B cell (primary cell): ENCODE measurements at regions not wholly inside any gene's neighbourhood (a gene's known extent, or its start where the extent isn't known, plus 50 kb on each side); places are given as distances from the start of the nearest gene placed in this dataset.

Experiments used
- ATAC-seq: fragments of 200-7000 bp; cut with Tn5 transposase; one replicate; pipeline ENCODE4 v1.10.0; 2021; ENCODE audit warnings: low read depth, mild to moderate bottlenecking, moderate number of reproducible peaks, moderate library complexity
- CTCF ChIA-PET: fragments of 350-600 bp; sonication (Branson Sonifier 250); formaldehyde crosslinking; loops from one replicate; lab custom pipeline; 2021; ENCODE audit warnings: antibody characterized with exemption, inconsistent platforms; lab: Charles Lee
- POLR2A ChIA-PET: fragments of 350-600 bp; sonication (Branson Sonifier 250); formaldehyde crosslinking; loops from one replicate; lab custom pipeline; 2021; ENCODE audit warnings: antibody characterized with exemption; lab: Charles Lee
- DNase-seq: peaks from one replicate; pipeline ENCODE4 v3.0.0; 2013
- H2AFZ ChIP-seq: 2 replicates; pipeline ENCODE4 v1.6.1; 2012; ENCODE audit warnings: mild to moderate bottlenecking, low read depth, low read length; ENCODE audit not compliant: insufficient read depth, poor library complexity, severe bottlenecking
- H3K27ac ChIP-seq, 2 donors: 1 replicate in 1 of 2; 2 replicates in 1 of 2; pipeline ENCODE4 v1.5.1; 2012 to 2013; ENCODE audit warnings: low read length in 2 of 2, mild to moderate bottlenecking in 2 of 2, moderate library complexity in 1 of 2
- H3K27me3 ChIP-seq, 4 experiments: fragments of 200-600 bp in 1 of 4; sonication (generic) in 1 of 4; replicated peaks in 1 of 4; 1 replicate in 2 of 4; 2 replicates in 2 of 4; pipeline versions ENCODE4 v1.6.1 to v1.7.0; 2013 to 2016; ENCODE audit warnings: low read length in 3 of 4, mild to moderate bottlenecking in 2 of 4, mixed read lengths in 1 of 4, moderate library complexity in 1 of 4; ENCODE audit not compliant: insufficient read depth in 4 of 4, control insufficient read depth in 3 of 4; ENCODE audit errors: control extremely low read depth in 1 of 4
- H3K36me3 ChIP-seq, 2 experiments: replicated peaks in 1 of 2; 1 replicate in 1 of 2; 2 replicates in 1 of 2; pipeline versions ENCODE4 v1.6.1 to v1.7.1; 2013; ENCODE audit warnings: low read length in 1 of 2; ENCODE audit not compliant: insufficient read depth in 2 of 2, control insufficient read depth in 1 of 2; ENCODE audit errors: control extremely low read depth in 1 of 2, extremely low read depth in 1 of 2
- H3K4me1 ChIP-seq, 2 donors: fragments of 200-600 bp in 1 of 2; sonication (generic) in 1 of 2; 1 replicate in 1 of 2; 2 replicates in 1 of 2; pipeline versions ENCODE4 v1.5.1 to v1.6.1; 2013 to 2017; ENCODE audit warnings: low read length in 2 of 2; ENCODE audit not compliant: control insufficient read depth in 2 of 2, insufficient read depth in 2 of 2
- H3K4me2 ChIP-seq: replicated peaks from 2 replicates; pipeline ENCODE3; 2012; ENCODE audit warnings: mild to moderate bottlenecking, low read depth, low read length; ENCODE audit not compliant: poor library complexity, severe bottlenecking
- H3K4me3 ChIP-seq, 5 experiments: fragments of 200-600 bp in 1 of 5; sonication (generic) in 1 of 5; 1 replicate in 3 of 5; 2 replicates in 2 of 5; pipeline versions ENCODE4 v1.5.1 to v1.7.0; 2011 to 2016; ENCODE audit warnings: low read length in 4 of 5, mild to moderate bottlenecking in 4 of 5, low read depth in 2 of 5, control low read depth in 1 of 5, moderate library complexity in 1 of 5; ENCODE audit not compliant: insufficient read depth in 1 of 5; ENCODE audit errors: control extremely low read depth in 1 of 5, extremely low read depth in 1 of 5
- H3K79me2 ChIP-seq: fragments of 200-600 bp; sonication (generic); one replicate; pipeline ENCODE4 v1.6.0; 2016; ENCODE audit warnings: low read length; ENCODE audit not compliant: control insufficient read depth, insufficient read depth
- H3K9ac ChIP-seq: fragments of 200-600 bp; sonication (generic); 2 replicates; pipeline ENCODE4 v1.6.1; 2017; ENCODE audit warnings: mild to moderate bottlenecking, low read length, moderate library complexity
- H3K9me3 ChIP-seq, 3 donors: one replicate each; pipeline versions ENCODE4 v1.6.1 to v1.7.1; 2013; ENCODE audit warnings: low read length in 2 of 3; ENCODE audit not compliant: control insufficient read depth in 2 of 3, insufficient read depth in 1 of 3; ENCODE audit errors: control extremely low read depth in 1 of 3
- H4K20me1 ChIP-seq: 2 replicates; pipeline ENCODE4 v1.6.0; 2012; ENCODE audit warnings: mild to moderate bottlenecking, low read length; ENCODE audit not compliant: insufficient read depth, control insufficient read depth, poor library complexity, severe bottlenecking
- H3K27ac Mint-ChIP-seq: one replicate; pipeline ENCODE4 v1.8.0; 2021; ENCODE audit warnings: mixed read lengths
- H3K27me3 Mint-ChIP-seq: one replicate; pipeline ENCODE4 v1.8.0; 2021; ENCODE audit warnings: mixed read lengths
- H3K4me1 Mint-ChIP-seq: one replicate; pipeline ENCODE4 v1.8.0; 2021; ENCODE audit warnings: mixed read lengths
- H3K4me3 Mint-ChIP-seq: one replicate; pipeline ENCODE4 v1.8.0; 2021; ENCODE audit warnings: mixed read lengths
- H3K9me3 Mint-ChIP-seq: one replicate; pipeline ENCODE4 v1.8.0; 2022; ENCODE audit warnings: mixed read lengths; ENCODE audit not compliant: insufficient read depth
- EZH2 ChIP-seq: IDR thresholded peaks from 2 replicates; pipeline ENCODE4 v1.6.1; 2012; ENCODE audit warnings: borderline replicate concordance, low read depth, mild to moderate bottlenecking, moderate library complexity, low read length; ENCODE audit not compliant: insufficient read depth, poor library complexity, severe bottlenecking
- WGBS: methylation state at CpG from one replicate; pipeline ENCODE4 v1.1.5; 2013; ENCODE audit warnings: missing lambda C conversion rate; ENCODE audit not compliant: insufficient coverage; 5-methylcytosine and 5-hydroxymethylcytosine counted together
- intact Hi-C: fragments of 100-400 bp; cut with micrococcal nuclease; formaldehyde crosslinking; loops from one replicate; pipeline ENCODE4 v1.10.0; 2022
- TF ChIP-seq, protein P1 (sequence below): fragments of 200-600 bp; IDR thresholded peaks from one replicate; pipeline ENCODE4 v1.8.0; 2022; ENCODE audit warnings: antibody characterized with exemption, mild to moderate bottlenecking

DNA sequence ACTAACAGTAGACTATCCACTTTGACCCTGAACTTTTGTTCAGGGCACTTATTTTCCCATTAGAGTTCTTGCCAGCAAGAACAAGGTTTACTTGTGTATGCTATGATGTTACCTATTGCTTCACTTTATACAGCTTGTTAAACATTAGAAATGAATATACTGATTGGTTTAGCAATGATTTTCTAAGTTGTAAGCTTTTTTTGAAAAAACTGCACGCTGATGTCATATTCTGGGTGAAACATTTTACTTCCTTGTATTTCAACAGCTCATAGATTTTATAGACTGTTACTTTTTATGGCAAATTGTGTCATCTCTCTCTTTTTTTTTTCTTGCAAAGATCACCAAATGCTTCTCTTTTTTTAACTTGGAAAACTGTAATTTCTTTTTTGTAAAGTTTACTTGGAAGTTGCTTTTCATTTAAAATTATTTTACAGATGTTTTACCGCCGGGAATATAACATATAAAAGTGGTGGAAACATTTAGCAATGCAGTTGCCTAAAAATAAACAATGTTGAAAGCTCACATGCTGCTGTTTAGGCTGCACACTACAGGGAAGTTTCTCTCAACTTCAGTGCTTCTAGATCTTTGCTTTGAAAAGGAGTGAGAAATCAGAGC is 215.3 kb upstream of the NFIA start:
- no peak for DNase-seq
- H3K4me3 Mint-ChIP-seq, result no peak overlapping the region
- H3K9me3 ChIP-seq, result no peaks in the 10 kb centered on the region
- ChIA-PET CTCF (no interaction called here), POLR2A (no interaction called here)
- no peak overlapping the region for H3K4me3 ChIP-seq
- no peak for ATAC-seq
- no peaks in the 10 kb centered on the region for H3K79me2 ChIP-seq
- H4K20me1 ChIP-seq, result no peaks in the 10 kb centered on the region
- no peak overlapping the region for H3K27ac ChIP-seq
- no CpG with 5 or more reads among the region's 3 CpGs for WGBS
- no peaks in the 10 kb centered on the region for H3K36me3 ChIP-seq
- no peak overlapping the region for H2AFZ ChIP-seq
- no peaks in the 10 kb centered on the region for H3K4me1 ChIP-seq
- intact Hi-C loops, result no loop called here
- TF ChIP-seq EZH2, result no peak
- TF ChIP-seq, protein P1, sequence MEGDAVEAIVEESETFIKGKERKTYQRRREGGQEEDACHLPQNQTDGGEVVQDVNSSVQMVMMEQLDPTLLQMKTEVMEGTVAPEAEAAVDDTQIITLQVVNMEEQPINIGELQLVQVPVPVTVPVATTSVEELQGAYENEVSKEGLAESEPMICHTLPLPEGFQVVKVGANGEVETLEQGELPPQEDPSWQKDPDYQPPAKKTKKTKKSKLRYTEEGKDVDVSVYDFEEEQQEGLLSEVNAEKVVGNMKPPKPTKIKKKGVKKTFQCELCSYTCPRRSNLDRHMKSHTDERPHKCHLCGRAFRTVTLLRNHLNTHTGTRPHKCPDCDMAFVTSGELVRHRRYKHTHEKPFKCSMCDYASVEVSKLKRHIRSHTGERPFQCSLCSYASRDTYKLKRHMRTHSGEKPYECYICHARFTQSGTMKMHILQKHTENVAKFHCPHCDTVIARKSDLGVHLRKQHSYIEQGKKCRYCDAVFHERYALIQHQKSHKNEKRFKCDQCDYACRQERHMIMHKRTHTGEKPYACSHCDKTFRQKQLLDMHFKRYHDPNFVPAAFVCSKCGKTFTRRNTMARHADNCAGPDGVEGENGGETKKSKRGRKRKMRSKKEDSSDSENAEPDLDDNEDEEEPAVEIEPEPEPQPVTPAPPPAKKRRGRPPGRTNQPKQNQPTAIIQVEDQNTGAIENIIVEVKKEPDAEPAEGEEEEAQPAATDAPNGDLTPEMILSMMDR, result no peak
- H3K9me3 Mint-ChIP-seq, result no peaks in the 10 kb centered on the region
- no peaks in the 10 kb centered on the region for H3K4me1 Mint-ChIP-seq
- no peaks in the 10 kb centered on the region for H3K27me3 ChIP-seq
- no peak overlapping the region for H3K9ac ChIP-seq
- H3K27me3 Mint-ChIP-seq, result peaks cover 4% of the 10 kb centered on the region
- H3K4me2 ChIP-seq, result no peak overlapping the region
- H3K27ac Mint-ChIP-seq, result no peak overlapping the region

DNA sequence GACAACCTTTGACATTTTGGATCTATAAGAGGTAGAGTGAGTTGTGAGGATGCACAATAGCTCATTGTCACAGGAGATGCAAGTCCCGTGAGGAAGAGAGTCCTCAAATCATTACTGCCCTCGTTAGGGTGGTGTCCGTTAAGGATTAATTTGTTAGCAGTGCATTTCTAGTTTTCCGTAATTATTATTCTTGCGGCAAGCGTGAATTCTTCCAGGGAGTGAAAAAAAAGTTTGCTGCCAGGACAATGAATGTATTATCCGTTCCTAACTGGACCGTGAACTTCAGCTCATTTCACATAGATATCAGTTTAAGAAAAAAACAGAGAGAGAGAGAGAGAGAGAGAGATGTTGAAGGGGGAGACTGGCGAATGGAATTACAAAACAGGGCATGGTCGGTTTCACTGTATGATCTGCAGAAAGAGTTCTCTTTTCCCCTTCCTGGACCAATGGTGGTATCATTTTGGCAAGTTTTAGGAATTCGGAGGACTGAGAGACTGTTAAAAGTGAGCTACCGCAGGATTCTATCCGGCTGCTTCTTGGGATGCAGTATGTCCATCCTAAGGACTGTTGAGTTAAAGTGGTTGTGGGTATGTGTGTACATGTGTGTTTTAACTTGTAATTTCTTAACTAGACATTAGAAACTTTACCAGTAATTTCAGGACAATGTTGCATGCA is 216.0 kb upstream of the NFIA start:
- Histone ChIP-seq H3K4me1 (no peaks in the 10 kb centered on the region), H3K9me3 (no peaks in the 10 kb centered on the region), H3K9ac (no peak overlapping the region), H4K20me1 (no peaks in the 10 kb centered on the region), H3K27ac (no peak overlapping the region), H3K4me2 (no peak overlapping the region), H2AFZ (no peak overlapping the region), H3K36me3 (no peaks in the 10 kb centered on the region), H3K79me2 (no peaks in the 10 kb centered on the region), H3K27me3 (no peaks in the 10 kb centered on the region), H3K4me3 (no peak overlapping the region)
- no peaks in the 10 kb centered on the region for H3K9me3 Mint-ChIP-seq
- WGBS, result 91% methylated on average over 7 of the region's 13 CpGs
- H3K27me3 Mint-ChIP-seq, result peaks cover 4% of the 10 kb centered on the region
- no peak for ATAC-seq
- no peak for DNase-seq
- no peak overlapping the region for H3K27ac Mint-ChIP-seq
- no peak overlapping the region for H3K4me3 Mint-ChIP-seq
- ChIA-PET CTCF (no interaction called here), POLR2A (no interaction called here)
- H3K4me1 Mint-ChIP-seq, result no peaks in the 10 kb centered on the region
- intact Hi-C loops, result no loop called here
- TF ChIP-seq, protein P1, result no peak
- no peak for TF ChIP-seq EZH2
